ENCODE measurements at regions not wholly inside any gene's neighbourhood (a gene's known extent, or its start where the extent isn't known, plus 50 kb on each side); places are given as distances from the start of the nearest gene placed in this dataset.
"Not testable (repeated sequence)": the region's sequence is repeated elsewhere in the genome, so short reads cannot be mapped to it uniquely, and the experiment has no call there.

DNA sequence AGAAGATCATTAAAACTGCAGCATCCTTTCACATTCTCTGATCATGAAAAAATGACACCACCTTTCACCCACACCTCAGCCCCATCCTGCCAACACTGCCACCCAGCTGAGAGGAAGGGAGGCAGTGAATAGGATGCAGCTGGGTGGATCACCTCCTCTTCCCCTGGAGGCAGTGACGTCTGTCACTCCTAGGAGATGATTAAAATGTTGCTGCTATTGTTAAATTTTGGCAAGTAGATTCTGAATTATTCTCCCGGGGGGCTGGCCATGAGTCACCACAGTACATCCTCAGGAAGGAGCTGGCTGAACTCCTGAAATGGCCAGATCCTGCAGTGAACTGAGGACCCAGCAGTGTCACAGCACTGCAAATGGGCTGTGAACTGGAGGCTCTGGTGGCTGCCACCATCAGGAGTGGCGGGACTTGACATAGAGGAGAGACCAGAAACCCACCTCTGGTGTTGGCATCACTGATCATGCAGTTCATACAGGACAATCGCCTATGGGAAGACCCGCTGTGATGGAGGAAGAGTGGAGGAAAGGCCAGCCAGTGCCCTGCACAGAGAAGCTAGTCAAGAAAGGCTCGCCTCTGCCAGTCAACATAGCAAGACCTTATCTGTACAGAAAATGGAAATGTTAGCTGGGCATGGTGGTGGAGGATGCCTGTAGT lies 199.1 kb downstream of the FAM43A start:
- DNase-seq (ENCODE audit: low read depth in 2 of 2), result no peak

DNA sequence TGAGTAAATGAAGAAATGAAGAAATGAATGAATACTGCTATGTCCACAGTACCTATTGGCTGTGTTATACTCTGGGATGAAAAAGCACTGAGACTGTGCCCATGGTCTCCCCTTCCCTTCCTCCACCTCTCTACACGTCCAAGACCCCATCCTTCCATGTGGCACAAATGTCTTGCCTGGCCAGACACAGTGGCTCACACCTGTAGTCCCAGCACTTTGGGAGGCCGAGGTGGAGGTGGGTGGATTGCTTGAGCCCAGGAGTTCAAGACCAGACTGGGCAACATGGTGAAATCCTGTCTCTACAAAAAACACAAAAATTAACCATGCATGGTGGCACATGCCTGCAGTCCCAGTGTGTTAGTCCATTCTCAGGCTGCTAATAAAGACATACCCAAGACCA lies 200.1 kb downstream of the FAM43A start:
- DNase-seq (ENCODE audit: low read depth in 2 of 2), result no peak

DNA sequence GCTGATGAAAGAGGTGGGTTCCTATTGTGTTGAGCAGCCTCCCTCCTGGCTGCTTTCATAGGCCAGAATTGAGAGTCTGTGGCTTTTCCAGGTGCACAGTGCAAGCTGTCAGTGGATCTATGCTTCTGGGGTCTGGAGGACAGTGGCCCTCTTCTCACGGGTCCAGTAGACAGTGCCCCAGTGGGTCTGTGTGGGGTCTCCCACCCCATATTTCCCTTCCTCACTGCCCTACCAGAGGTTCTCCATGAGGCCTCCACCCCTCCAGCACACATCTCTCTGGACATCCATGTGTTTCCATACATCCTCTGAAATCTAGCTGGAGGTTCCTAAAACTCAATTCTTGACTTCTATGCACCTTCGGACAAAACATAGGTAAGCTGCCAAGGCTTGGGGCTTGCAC lies 201.2 kb downstream of the FAM43A start:
- no peak for DNase-seq (ENCODE audit: low read depth in 2 of 2)

DNA sequence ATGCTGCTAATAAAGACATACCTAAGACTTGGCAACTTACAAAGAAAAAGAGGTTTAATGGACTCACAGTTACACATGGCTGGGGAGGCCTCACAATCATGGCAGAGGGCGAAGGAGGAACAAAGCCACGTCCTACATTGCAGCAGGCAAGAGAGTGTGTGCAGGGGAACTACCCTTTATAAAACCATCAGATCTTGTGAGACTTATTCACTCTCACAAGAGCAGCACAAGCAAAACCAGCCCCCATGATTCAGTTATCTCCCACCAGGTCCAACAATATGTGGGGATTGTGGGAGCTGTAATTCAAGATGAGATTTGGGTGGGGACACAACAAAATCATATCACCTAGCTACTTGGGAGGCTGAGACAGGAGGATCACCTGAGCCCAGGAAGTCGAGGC lies 202.4 kb downstream of the FAM43A start:
- not testable (repeated sequence) for DNase-seq (ENCODE audit: low read depth in 2 of 2)

DNA sequence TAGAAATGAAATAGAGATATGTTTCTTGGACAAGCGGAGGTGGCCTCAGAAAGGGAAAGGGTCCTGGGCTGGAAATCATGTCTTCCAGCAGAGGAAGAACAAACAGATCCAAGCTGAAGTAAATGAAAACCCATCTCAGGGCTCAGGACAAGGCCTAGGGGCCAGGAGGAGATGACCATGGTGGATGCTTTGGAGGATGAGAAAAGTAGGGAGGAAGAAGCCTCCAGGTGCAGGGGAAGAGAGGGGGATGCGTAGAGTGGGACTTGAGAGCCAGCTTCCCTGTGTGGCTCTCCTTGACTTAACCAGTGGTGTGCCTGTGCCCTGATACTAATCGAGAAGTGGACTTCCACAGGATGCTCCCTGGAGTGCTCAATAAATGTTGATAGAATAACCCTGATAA lies 203.2 kb downstream of the FAM43A start:
- no peak for DNase-seq (ENCODE audit: low read depth in 2 of 2)

DNA sequence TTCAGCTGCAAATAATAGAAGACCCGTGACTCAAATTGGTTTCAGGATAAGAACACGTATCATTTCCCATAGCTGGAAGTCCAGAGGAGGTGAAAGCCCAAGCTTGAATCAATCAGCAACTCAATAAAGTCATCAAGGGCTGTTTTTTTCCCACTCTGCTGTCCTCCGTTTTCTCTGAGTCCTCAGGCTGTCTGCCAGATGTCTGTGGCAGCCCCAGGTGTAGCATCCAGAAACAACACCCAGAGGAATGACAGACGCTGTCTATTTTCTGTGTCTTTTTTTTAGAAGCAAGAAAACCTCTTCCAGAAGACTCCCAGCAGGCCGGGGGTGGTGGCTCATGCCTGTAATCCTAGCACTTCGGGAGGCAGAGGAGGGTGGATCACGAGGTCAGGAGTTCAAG lies 204.4 kb downstream of the FAM43A start:
- no peak for DNase-seq (ENCODE audit: low read depth in 2 of 2)

DNA sequence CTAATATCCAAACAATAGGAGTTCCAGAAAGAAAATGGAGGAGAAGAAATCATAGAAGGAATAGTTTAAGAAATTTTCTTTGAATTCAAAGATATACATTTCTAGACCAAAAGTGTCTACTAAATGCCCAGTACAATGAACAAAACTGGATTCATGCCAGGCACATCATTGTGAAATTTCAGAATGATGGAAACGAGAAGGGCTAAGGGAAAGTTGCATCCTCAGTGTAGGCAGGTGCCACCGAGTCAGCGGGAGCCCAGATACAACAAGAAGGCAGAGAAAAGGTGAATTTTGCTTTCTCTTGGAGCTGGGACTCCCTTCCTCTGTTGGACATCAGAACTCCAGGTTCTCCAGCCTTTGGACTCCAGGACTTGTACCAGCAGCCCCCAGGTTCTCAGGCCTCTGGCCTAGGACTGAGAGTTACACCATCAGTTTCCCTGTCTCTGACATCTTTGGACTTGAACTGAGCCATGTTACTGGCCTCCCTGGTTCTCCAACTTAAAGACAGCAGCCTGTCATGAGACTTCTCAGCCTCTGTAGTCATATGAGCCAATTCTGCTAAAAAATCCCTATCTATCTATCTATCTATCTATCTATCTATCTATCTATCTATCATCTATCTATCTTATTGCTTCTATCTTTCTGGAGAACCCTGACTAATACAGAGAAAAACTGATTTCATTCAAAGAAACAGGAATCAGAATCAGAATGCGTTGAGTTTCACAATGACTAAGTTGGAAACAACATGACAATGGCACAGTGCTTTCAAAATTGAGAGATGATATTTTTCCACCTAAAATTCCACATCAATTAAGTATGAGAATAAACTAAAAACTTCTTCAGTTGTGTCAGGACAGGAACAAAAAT lies 207.7 kb downstream of the FAM43A start:
- no peak for DNase-seq (ENCODE audit: low read depth in 2 of 2)

DNA sequence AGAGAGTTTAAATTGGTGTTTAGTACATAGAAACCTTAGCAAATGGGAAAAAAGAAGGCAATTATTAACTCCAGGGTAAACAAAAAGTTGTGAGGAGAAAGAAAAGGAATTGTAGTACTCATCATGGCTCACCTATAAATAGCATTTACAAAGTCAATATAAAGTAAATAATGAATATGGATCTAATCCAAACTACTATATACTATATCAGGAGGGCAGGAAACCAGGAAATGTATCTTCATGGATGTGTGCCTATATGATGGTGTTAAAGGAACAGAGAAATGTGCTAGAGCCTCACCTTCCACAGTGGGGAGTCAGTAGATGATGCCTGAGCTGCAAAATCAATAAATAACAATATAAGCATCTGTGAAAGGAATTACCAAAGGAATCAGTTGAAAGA lies 208.9 kb downstream of the FAM43A start:
- no peak for DNase-seq (ENCODE audit: low read depth in 2 of 2)

DNA sequence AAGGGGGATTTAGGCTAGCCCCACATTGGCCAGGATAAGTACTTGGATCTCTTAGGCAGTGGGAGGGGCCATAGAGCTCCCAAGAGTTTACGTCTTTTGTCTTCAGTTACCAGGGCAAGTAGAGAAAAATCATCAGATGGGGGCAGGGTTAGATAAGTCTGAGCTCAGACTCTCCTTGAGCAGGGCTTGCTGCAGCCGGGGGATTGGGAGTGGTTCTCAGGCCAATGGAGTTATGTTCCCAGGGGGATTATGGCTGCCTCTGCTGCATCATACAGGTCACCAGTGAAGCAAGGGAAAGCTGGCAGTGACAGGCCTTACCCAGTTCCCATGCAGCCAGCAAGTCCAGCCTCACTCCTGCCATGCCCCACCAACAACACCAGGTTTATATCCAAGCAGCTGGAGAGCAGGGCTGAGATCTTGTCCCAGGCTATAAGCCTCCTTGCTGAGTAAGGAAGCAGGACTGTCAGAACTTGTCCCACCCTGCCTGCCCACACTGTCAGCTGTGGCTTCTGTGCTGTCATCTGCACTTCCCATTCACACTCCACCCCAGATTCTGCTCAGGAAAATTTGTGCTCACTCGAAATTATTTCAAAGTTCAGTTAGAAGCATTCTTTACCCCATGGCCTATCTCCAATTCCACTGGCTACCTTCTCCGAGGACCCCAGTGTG lies 215.3 kb downstream of the FAM43A start:
- no peak for DNase-seq (ENCODE audit: low read depth in 2 of 2)

DNA sequence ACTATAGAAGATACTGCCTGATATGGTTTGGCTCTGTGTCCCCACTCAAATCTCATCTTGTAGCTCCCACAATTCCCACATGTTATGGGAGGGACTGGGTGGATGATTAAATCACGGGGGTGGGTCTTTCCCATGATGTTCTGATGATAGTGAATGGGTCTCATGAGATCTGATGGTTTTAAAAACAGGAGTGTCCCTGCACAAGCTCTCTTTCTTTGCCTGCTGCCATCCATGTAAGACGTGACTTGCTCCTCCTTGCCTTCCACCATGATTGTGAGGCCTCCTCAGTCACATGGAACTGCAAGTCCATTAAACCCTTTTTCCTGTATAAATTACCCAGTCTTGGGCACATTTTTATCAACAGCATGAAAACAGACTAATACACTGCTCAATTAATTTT lies 217.8 kb downstream of the FAM43A start:
- DNase-seq (ENCODE audit: low read depth in 2 of 2), result not testable (repeated sequence)

DNA sequence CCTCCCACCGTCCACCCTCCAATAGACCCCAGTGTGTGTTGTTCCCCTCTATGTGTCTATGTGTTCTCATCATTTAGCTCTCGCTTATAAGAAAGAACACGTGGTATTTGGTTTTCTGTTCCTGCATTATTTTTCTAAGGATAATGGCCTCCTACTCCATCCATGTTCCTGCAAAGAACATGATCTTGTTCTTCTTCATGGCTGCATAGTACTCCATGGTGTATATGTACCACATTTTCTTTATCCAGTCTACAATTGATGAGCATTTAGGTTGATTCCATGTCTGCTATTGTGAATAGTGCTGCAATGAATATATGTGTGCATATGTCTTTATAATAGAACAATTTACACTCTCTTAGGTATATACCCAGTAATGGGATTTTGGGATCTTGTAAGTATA lies 219.3 kb downstream of the FAM43A start:
- DNase-seq (ENCODE audit: low read depth in 2 of 2), result not testable (repeated sequence)

DNA sequence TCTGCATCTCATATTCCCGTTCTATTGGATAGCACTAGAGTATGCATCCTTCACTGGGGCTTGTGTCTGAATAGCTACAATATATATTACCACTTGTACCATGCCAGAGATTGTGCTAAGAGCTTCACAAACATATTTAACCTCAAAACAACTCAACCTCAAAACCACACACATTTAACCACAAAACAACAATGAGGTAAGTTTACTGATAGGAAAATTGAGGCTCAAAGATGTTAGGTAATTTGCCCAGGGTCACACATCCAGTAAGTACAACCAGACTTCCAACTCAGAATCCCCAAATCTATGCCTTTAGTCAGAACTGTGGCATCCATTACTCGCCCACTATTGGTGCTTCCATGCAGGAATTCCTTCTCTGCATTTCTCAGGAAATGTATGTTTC lies 220.0 kb downstream of the FAM43A start:
- DNase-seq (ENCODE audit: low read depth in 2 of 2), result no peak

DNA sequence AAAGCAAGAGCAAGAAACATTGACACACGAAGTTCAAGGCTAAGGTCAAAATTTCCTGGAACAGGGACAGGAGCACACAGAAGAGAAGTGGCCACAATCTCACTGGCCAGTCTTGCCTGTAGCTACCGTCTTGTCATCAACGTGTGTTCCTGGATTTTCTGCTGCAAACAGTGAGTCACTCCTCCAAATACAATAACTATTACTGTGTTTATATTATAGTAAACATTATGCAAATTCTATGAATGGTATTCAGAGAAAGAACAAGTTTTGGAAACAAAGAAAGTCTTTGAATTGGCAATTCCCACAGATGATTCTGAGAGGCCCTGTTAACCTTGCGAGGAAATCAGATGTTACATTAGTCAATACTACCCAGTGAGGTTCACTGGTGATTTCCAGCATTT lies 220.5 kb downstream of the FAM43A start:
- no peak for DNase-seq (ENCODE audit: low read depth in 2 of 2)

DNA sequence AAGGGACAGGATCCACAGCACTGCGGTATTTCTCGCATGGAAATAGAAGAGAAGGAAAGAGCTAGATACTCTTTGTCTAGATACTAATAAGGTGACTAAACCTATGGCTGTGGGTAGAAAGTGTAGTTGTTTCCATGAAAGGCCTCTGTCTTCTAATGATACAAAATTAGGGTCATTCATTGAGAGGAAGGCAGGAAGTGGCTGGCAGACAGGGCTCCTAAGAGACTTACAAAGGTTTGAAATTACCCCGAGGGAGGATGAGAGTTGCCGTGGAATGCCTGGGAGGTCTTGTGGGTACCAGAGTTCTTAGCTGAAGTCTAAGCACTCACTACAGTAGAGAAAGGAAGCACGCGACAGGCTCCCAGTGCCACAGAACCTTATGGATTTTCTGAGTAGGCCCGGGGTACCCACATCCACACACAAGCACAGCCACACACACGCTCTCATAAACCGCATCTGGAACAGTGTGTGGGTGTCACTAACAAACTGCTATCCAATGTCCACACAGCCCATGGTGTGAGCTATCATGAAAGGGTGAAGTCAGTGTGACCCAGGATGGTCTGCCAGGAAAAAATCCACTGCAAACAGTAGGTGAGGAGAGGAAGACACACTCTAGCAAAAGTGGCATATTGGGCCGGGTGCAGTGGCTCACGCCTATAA lies 221.4 kb downstream of the FAM43A start:
- no peak for DNase-seq (ENCODE audit: low read depth in 2 of 2)

DNA sequence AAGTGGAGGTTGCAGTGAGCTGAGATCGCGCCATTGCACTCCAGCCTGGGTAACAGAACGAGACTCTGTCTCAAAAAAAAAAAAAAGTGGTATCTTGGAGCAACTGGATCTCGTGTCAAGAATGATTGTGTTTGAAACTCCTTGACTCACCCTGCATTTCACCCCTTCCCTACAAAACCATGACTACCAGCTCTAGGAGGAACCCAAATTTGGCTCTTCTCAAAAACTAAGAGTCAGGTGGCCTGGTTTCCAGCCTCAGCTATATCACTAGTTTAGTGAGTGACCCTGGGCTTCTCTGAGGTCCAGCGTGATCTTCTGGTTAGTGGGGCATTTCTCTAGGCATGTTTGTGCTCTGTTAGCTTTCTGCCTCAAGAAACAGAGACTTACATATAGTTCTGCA lies 222.1 kb downstream of the FAM43A start:
- no peak for DNase-seq (ENCODE audit: low read depth in 2 of 2)

DNA sequence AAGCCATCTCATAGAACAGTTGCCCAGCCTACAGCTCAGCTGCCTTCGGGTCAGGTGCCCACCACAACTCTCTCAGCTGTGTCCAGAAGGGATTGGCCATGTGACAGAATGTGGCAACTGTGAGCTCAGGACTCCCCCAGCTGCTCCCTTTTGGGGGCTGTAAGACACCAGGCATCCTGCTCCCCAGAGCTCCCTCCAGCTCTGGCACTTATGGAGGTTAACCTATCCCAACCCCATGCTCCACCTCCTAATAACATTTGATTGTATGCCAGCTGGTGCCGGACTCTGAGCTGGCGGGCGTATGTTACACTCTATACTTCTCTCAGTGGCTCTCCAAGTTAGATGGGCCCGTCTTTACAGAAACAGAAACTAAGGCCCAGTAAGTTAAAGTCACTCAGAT lies 222.8 kb downstream of the FAM43A start:
- no peak for DNase-seq (ENCODE audit: low read depth in 2 of 2)

DNA sequence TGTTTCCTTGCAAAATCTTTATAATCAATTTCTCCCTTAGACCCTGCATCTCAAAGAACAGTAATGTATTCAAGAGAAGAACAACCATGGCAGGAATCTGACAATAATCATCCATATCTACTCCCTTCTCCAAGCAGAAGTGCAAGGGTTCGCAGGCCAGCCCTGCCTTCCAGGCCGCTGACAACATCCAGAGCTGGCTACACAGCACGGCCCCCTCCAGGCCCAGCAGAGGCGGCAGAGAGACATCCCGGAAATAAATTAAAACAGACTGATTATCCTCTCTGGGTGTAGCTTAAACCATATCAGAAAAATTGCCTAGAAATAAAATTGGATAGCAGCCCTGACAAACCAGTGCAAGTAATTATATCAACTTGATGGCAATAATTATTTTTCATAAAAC lies 223.3 kb downstream of the FAM43A start:
- DNase-seq (ENCODE audit: low read depth in 2 of 2), result no peak

DNA sequence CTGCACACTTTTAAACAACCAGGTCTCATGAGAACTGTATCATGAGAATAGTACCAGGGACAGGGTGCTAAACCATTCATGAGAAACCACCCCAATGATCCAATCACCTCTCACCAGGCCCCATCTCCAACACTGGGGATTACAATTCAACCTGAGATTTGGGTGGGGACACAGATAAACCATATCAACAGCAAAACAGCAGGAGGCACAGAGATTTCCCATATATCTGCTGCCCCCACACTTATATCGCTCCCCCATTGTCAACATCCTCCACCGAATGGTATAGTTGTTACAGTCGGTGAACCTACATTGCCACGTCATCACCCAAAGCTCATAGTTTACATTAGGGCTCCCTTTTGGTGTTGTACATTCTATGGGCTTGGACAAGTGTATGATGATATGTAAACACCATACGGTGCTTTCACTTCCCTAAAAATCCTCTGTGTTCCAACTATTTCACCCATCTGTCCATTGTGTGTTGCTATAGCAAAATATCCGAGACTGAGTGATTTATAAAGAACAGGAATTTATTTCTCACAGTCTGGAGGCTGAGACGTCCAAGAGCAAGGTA lies 224.8 kb downstream of the FAM43A start:
- no peak for DNase-seq (ENCODE audit: low read depth in 2 of 2)

DNA sequence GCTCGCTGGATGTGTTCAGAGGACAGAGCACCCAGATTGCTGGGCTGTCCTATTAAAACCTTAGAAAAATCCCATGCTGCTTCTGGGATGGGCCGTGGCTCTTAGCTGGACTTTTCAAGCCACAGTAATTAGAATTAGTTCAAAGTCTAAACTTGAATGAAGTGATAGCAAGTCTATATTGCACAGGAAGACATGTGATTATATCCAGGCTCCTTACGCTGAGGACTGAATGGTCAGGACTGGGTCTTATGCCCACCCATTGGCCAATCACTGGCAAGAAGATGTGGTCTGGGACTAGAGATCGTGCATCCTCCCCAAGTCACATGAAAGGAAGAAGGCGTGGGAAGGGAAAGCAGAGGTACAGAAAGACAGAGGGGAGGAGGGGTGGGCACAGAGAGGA lies 227.6 kb downstream of the FAM43A start:
- no peak for DNase-seq (ENCODE audit: low read depth in 2 of 2)

DNA sequence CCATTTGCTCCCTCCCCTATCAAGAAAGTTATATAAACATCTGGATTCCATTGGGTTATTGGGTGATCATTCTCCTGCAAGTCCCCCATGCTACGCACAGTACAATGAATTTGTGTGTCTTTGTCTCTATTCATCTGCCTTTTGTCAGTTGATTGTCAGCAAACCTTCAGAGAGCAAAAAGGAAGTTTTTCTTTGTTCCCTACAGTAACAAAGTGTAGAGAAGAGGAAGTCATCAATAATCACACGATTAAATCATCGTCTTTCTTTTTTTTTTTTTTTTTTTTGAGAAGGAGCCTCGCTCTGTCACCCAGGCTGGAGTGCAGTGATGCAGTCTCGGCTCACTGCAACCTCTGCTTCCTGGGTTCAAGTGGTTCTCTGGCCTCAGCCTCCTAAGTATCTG lies 239.2 kb downstream of the FAM43A start:
- not testable (repeated sequence) for DNase-seq (ENCODE audit: low read depth in 2 of 2)

DNA sequence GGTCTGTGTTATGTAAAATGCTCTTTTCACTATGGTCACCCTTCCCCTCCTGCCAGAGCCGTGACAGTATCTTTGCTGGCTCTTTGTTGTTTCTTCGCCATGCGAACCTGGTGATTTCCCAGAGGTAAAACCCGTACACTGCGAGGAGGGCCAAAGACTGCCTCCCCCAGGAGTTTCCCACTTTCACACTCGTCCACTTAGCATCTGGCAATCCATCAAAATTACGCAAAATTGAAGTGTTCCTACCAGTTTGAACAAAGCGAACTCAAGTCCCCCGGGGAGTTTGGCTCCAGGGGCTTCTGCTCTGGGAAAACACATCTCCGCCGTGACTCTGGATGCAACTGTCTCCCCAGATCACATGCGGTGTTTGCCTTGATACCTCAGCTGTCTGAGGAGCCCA lies 239.9 kb downstream of the FAM43A start:
- no peak for DNase-seq (ENCODE audit: low read depth in 2 of 2)

DNA sequence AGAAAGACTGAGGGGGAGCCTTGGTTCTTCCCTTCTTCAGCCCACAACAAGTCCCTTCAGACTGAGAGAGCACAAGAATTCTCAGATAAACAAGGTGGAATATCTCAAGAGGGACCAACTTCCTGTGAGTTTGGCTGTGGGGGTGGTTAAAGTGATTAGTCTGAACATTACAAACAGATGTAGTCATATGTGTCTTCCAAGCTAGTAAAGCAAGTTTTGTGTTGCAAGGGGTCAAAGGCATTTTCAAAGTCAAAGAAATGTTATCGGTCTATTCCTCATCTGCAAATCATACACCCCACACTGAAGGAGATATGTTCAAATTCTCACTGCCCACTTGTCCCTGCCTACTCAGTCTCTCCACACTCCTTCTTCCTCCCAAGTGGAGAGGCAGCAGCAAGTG lies 242.5 kb downstream of the FAM43A start:
- DNase-seq (ENCODE audit: low read depth in 2 of 2), result no peak

All from stimulated activated CD8-positive, alpha-beta memory T cell treated with anti-CD3 and anti-CD28 coated beads, Interleukin-2, amount 100 ng/mL, for 48 hours (primary cell).